ENCODE measurements at regions not wholly inside any gene's neighbourhood (a gene's known extent, or its start where the extent isn't known, plus 50 kb on each side); places are given as distances from the start of the nearest gene placed in this dataset.

- TF ChIP-seq POLR2AphosphoS5 (IDR thresholded peaks at IDR 0.05; ENCODE audit: borderline replicate concordance, low read depth, low read length) (no peak), EZH2 (IDR thresholded peaks at IDR 0.05) (no peak), FOXP2 (optimal IDR thresholded peaks at IDR 0.05; ENCODE audit: control extremely low read depth, extremely low read length, insufficient read depth) (no peak)
Observed at GRCh38 chr10:62880162-62880561, 64.0 kb upstream of the EGR2 start.

Data from SK-N-MC (cell line).